NOMO-1 (cell line): ENCODE measurements at regions not wholly inside any gene's neighbourhood (a gene's known extent, or its start where the extent isn't known, plus 50 kb on each side); places are given as distances from the start of the nearest gene placed in this dataset.

Experiments used
- DNase-seq, 2 experiments: peaks; one replicate each; lab custom pipeline; 2025; ENCODE audit not compliant: unreplicated experiment in 2 of 2; lab: John Stamatoyannopoulos, UW

GRCh38 chr9:81490605-81491331, 198.6 kb downstream of the TLE1 start:
- DNase-seq, result no peak

- no peak for DNase-seq
Observed at GRCh38 chr9:81489046-81489445, 200.3 kb downstream of the TLE1 start.

- DNase-seq, result no peak
Observed at GRCh38 chr9:81480828-81481604, 208.3 kb downstream of the TLE1 start.

- no peak for DNase-seq
Observed at GRCh38 chr9:81479573-81479972, 209.8 kb downstream of the TLE1 start.

- no peak for DNase-seq
Observed at GRCh38 chr9:81477669-81478068, 211.7 kb downstream of the TLE1 start.

- no peak for DNase-seq
Observed at GRCh38 chr9:81476813-81477490, 212.4 kb downstream of the TLE1 start.

GRCh38 chr9:81474792-81475191, 214.6 kb downstream of the TLE1 start:
- DNase-seq, result no peak

- DNase-seq, result no peak
Observed at GRCh38 chr9:81474125-81474524, 215.2 kb downstream of the TLE1 start.

GRCh38 chr9:81473708-81474107, 215.6 kb downstream of the TLE1 start:
- DNase-seq, result no peak

- DNase-seq, result no peak
Observed at GRCh38 chr9:81473206-81473605, 216.1 kb downstream of the TLE1 start.

- no peak for DNase-seq
Observed at GRCh38 chr9:81472701-81473100, 216.6 kb downstream of the TLE1 start.

GRCh38 chr9:81470864-81471263, 218.5 kb downstream of the TLE1 start:
- no peak for DNase-seq

- DNase-seq, result no peak
Observed at GRCh38 chr9:81468084-81468595, 221.2 kb downstream of the TLE1 start.

GRCh38 chr9:81466981-81467380, 222.4 kb downstream of the TLE1 start:
- DNase-seq, result no peak

GRCh38 chr9:81465468-81466011, 223.8 kb downstream of the TLE1 start:
- peak; percentile 1 to 24 for DNase-seq

- DNase-seq, result no peak
Observed at GRCh38 chr9:81462801-81463200, 226.5 kb downstream of the TLE1 start.

GRCh38 chr9:81461196-81461595, 228.2 kb downstream of the TLE1 start:
- DNase-seq, result no peak

GRCh38 chr9:81460693-81461092, 228.7 kb downstream of the TLE1 start:
- no peak for DNase-seq

- DNase-seq, result no peak
Observed at GRCh38 chr9:81459591-81459990, 229.8 kb downstream of the TLE1 start.

- no peak for DNase-seq
Observed at GRCh38 chr9:81456431-81457006, 232.8 kb downstream of the TLE1 start.
